ENCODE measurements at regions not wholly inside any gene's neighbourhood (a gene's known extent, or its start where the extent isn't known, plus 50 kb on each side); places are given as distances from the start of the nearest gene placed in this dataset.
"Not testable (repeated sequence)": the region's sequence is repeated elsewhere in the genome, so short reads cannot be mapped to it uniquely, and the experiment has no call there.

GRCh38 chr4:101696276-101697010, 94.1 kb upstream of the BANK1 start:
- Histone ChIP-seq H3K4me3 (ENCODE audit: low read depth in 2 of 2, low read length in 2 of 2) (no peak overlapping the region), H3K27ac (ENCODE audit: low read length) (no peak overlapping the region), H3K27me3 (ENCODE audit: control insufficient read depth, insufficient read depth, low read length) (no peaks in the 10 kb centered on the region), H3K9me3 (ENCODE audit: control insufficient read depth, insufficient read depth, low read depth, low read length) (no peaks in the 10 kb centered on the region), H3K4me1 (ENCODE audit: control insufficient read depth, insufficient read depth, low read length) (no peaks in the 10 kb centered on the region), H3K36me3 (ENCODE audit: control insufficient read depth, insufficient read depth, low read length) (no peaks in the 10 kb centered on the region)
- ATAC-seq (no peak), DNase-seq (ENCODE audit: low read depth, low spot score) (no peak)
- ChIA-PET POLR2A (no interaction called here), CTCF (no interaction called here)
- intact Hi-C loops (cut with micrococcal nuclease; ENCODE audit: unreplicated experiment) (no loop called here), in situ Hi-C loops (cut with HindIII; ENCODE audit: low pct_unique_long_range_greater_than_20kb, low sequenced_read_pairs) (no loop called here)
- TF ChIP-seq POLR2AphosphoS5 (IDR thresholded peaks at IDR 0.05; ENCODE audit: low read depth, low read length) (no peak), TCF7L2 (IDR thresholded peaks at IDR 0.05; ENCODE audit: low read depth, low read length) (no peak), REST (IDR thresholded peaks at IDR 0.05; ENCODE audit: insufficient read depth in 1 of 2, low read depth in 2 of 2, low read length in 1 of 2) (no peak), CTCF (IDR thresholded peaks at IDR 0.05) (no peak), SIN3A (IDR thresholded peaks at IDR 0.05; ENCODE audit: borderline replicate concordance, insufficient read depth, low read depth, low read length) (no peak)
- BruUV-seq (replicated peaks) = no TSS peak

GRCh38 chr4:101695176-101695575, 95.4 kb upstream of the BANK1 start:
- Histone ChIP-seq H3K27me3 (ENCODE audit: control insufficient read depth, insufficient read depth, low read length) (no peaks in the 10 kb centered on the region), H3K4me1 (ENCODE audit: control insufficient read depth, insufficient read depth, low read length) (no peaks in the 10 kb centered on the region), H3K36me3 (ENCODE audit: control insufficient read depth, insufficient read depth, low read length) (no peaks in the 10 kb centered on the region), H3K9me3 (ENCODE audit: control insufficient read depth, insufficient read depth, low read depth, low read length) (no peaks in the 10 kb centered on the region), H3K4me3 (ENCODE audit: low read depth in 2 of 2, low read length in 2 of 2) (no peak overlapping the region), H3K27ac (ENCODE audit: low read length) (no peak overlapping the region)
- no peak for TF ChIP-seq CTCF (IDR thresholded peaks at IDR 0.05)
- no peak for TF ChIP-seq POLR2AphosphoS5 (IDR thresholded peaks at IDR 0.05; ENCODE audit: low read depth, low read length)
- TF ChIP-seq REST (IDR thresholded peaks at IDR 0.05; ENCODE audit: insufficient read depth in 1 of 2, low read depth in 2 of 2, low read length in 1 of 2) = no peak
- no peak for TF ChIP-seq SIN3A (IDR thresholded peaks at IDR 0.05; ENCODE audit: borderline replicate concordance, insufficient read depth, low read depth, low read length)
- TF ChIP-seq TCF7L2 (IDR thresholded peaks at IDR 0.05; ENCODE audit: low read depth, low read length) = no peak
- CTCF ChIA-PET = no interaction called here
- no peak for ATAC-seq
- POLR2A ChIA-PET = no interaction called here
- BruUV-seq (replicated peaks) = no TSS peak
- intact Hi-C loops (cut with micrococcal nuclease; ENCODE audit: unreplicated experiment) = no loop called here
- DNase-seq (ENCODE audit: low read depth, low spot score) = no peak
- in situ Hi-C loops (cut with HindIII; ENCODE audit: low pct_unique_long_range_greater_than_20kb, low sequenced_read_pairs) = no loop called here

- H3K9me3 ChIP-seq (ENCODE audit: control insufficient read depth, insufficient read depth, low read depth, low read length); CTCF ChIA-PET; POLR2A ChIA-PET; H3K27me3 ChIP-seq (ENCODE audit: control insufficient read depth, insufficient read depth, low read length); intact Hi-C loops (cut with micrococcal nuclease; ENCODE audit: unreplicated experiment); H3K4me1 ChIP-seq (ENCODE audit: control insufficient read depth, insufficient read depth, low read length); DNase-seq (ENCODE audit: low read depth, low spot score); in situ Hi-C loops (cut with HindIII; ENCODE audit: low pct_unique_long_range_greater_than_20kb, low sequenced_read_pairs); H3K4me3 ChIP-seq (ENCODE audit: low read depth in 2 of 2, low read length in 2 of 2); H3K27ac ChIP-seq (ENCODE audit: low read length); BruUV-seq (replicated peaks); H3K36me3 ChIP-seq (ENCODE audit: control insufficient read depth, insufficient read depth, low read length); ATAC-seq: not testable (repeated sequence)
Observed at GRCh38 chr4:101694403-101694802, 96.1 kb upstream of the BANK1 start.
